BE2C (cell line): ENCODE measurements at regions not wholly inside any gene's neighbourhood (a gene's known extent, or its start where the extent isn't known, plus 50 kb on each side); places are given as distances from the start of the nearest gene placed in this dataset.

Experiments
- DNase-seq: peaks from one replicate; pipeline ENCODE4 v3.0.0-alpha.2; 2020
- H3K27me3 ChIP-seq: fragments of 250-450 bp; sonication (Bioruptor Pico); 2 replicates; pipeline ENCODE4 v1.5.1; 2020; ENCODE audit warnings: mild to moderate bottlenecking
- H3K36me3 ChIP-seq: fragments of 250-450 bp; sonication (Bioruptor Pico); 2 replicates; pipeline ENCODE4 v1.5.1; 2020; ENCODE audit warnings: mild to moderate bottlenecking
- H3K4me1 ChIP-seq: fragments of 250-450 bp; sonication (Bioruptor Pico); 2 replicates; pipeline ENCODE4 v1.5.1; 2020
- H3K4me3 ChIP-seq: 2 replicates; pipeline ENCODE4 v1.5.1; 2011; ENCODE audit warnings: low read depth, low read length
- H3K9me3 ChIP-seq: fragments of 250-450 bp; sonication (Bioruptor Pico); 2 replicates; pipeline ENCODE4 v1.5.1; 2020
- CTCF ChIP-seq: IDR thresholded peaks from 2 replicates; pipeline ENCODE4 v1.5.1; 2012; ENCODE audit warnings: mild to moderate bottlenecking, low read depth, low read length

DNA sequence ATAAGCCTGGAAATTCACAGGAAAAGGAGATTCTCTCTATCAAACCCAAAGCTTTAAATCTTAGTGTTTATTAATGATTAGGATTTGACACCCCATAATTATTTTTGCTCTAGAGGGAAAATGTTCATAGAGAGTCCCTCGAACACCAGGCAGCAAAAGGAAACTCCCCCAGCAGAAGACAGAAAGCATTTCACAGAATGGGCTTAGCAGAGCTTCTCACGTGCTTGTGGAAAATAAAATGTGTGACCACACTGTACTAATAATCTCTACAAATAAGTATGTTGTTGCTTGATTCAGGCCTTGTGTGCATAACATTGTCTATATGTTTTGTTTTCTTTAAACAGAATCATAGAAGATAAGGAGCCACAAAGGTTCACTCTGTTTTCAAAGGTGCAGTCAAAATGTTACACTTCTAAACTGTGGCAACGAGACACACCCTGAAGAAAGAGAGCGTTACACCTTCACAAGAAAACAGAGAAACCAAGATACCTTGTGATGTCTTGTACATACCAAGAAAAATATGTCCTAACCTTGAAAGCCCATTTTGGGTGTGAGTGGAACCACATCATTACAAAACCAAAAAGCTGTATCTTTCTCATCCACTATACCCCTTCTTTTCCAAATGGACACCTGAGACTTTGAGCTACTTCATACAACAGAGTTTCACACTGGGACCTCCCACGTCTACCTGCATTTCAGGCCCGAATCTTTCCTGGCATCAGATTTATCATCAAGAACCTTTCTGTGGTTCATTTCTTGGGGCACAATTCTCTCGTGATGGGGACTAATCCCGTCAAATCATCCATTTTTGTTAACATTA lies 282.5 kb downstream of the ETS1 start:
- H3K36me3 ChIP-seq: no peaks in the 10 kb centered on the region
- DNase-seq: no peak
- TF ChIP-seq CTCF: no peak
- H3K27me3 ChIP-seq: no peaks in the 10 kb centered on the region
- H3K4me1 ChIP-seq: peaks cover 21% of the 10 kb centered on the region
- H3K4me3 ChIP-seq: no peak overlapping the region
- no peaks in the 10 kb centered on the region for H3K9me3 ChIP-seq

GRCh38 chr11:128304116-128304515 lies 283.2 kb downstream of the ETS1 start:
- Histone ChIP-seq H3K9me3 (no peaks in the 10 kb centered on the region), H3K27me3 (no peaks in the 10 kb centered on the region), H3K4me1 (peaks cover 24% of the 10 kb centered on the region), H3K4me3 (no peak overlapping the region), H3K36me3 (no peaks in the 10 kb centered on the region)
- TF ChIP-seq CTCF: no peak
- no peak for DNase-seq

- Histone ChIP-seq H3K36me3 (no peaks in the 10 kb centered on the region), H3K9me3 (no peaks in the 10 kb centered on the region), H3K4me1 (peaks cover 26% of the 10 kb centered on the region), H3K27me3 (no peaks in the 10 kb centered on the region), H3K4me3 (no peak overlapping the region)
- no peak for DNase-seq
- no peak for TF ChIP-seq CTCF
Observed at GRCh38 chr11:128303383-128303782, 284.0 kb downstream of the ETS1 start.

GRCh38 chr11:128302425-128303186 lies 284.8 kb downstream of the ETS1 start:
- H3K4me1 ChIP-seq: peaks cover 23% of the 10 kb centered on the region
- DNase-seq: no peak
- H3K27me3 ChIP-seq: no peaks in the 10 kb centered on the region
- peak; percentile 44 for TF ChIP-seq CTCF
- no peaks in the 10 kb centered on the region for H3K36me3 ChIP-seq
- no peaks in the 10 kb centered on the region for H3K9me3 ChIP-seq
- H3K4me3 ChIP-seq: peak overlapping the region; percentile 3; the same call in 1 of the 2 replicates

DNA sequence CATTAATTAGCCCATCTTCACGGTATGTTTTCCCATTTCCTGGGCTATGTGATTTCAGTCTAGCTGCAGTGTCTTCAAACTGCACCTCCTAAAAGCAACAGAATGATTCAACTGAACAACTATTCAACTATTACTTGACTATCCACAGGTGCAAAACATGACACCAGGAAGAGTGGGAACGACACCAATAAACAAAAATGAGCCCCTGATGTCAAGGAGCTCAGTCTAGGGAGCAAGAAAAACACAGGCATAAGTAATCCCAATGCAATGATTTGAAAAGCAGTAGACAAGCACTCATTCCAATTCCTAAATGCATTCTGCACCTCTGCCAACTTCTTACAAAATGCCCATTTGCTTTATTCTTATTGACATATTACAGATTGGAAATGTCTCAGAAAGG lies 285.6 kb downstream of the ETS1 start:
- Histone ChIP-seq H3K36me3 (no peaks in the 10 kb centered on the region), H3K4me1 (peaks cover 22% of the 10 kb centered on the region), H3K27me3 (no peaks in the 10 kb centered on the region), H3K4me3 (no peak overlapping the region), H3K9me3 (no peaks in the 10 kb centered on the region)
- no peak for DNase-seq
- no peak for TF ChIP-seq CTCF

GRCh38 chr11:128300785-128301184 lies 286.6 kb downstream of the ETS1 start:
- Histone ChIP-seq H3K4me3 (no peak overlapping the region), H3K36me3 (no peaks in the 10 kb centered on the region), H3K9me3 (no peaks in the 10 kb centered on the region), H3K27me3 (no peaks in the 10 kb centered on the region), H3K4me1 (peaks cover 22% of the 10 kb centered on the region)
- DNase-seq: no peak
- TF ChIP-seq CTCF: no peak
